NCI-H526 treated with DMSO at 0.1 percent for 48 hours (cell line): ENCODE measurements at regions not wholly inside any gene's neighbourhood (a gene's known extent, or its start where the extent isn't known, plus 50 kb on each side); places are given as distances from the start of the nearest gene placed in this dataset.
A peak's percentile ranks its signal among the peaks of the same experiment; 100 is the strongest.
"Not testable (repeated sequence)": the region's sequence is repeated elsewhere in the genome, so short reads cannot be mapped to it uniquely, and the experiment has no call there.

Source experiments
- DNase-seq: peaks from one replicate; lab custom pipeline; 2025; lab: John Stamatoyannopoulos, UW

- no peak for DNase-seq
These were observed 83.6 kb downstream of the PLEKHG1 start for GRCh38 chr6:150683320-150683719.

- no peak for DNase-seq
These were observed 84.5 kb downstream of the PLEKHG1 start for GRCh38 chr6:150684161-150684560.

GRCh38 chr6:150684714-150685459 is 85.2 kb downstream of the PLEKHG1 start:
- no peak for DNase-seq

GRCh38 chr6:150685860-150686259 is 86.2 kb downstream of the PLEKHG1 start:
- peak; percentile 14 for DNase-seq

- no peak for DNase-seq
These were observed 86.9 kb downstream of the PLEKHG1 start for GRCh38 chr6:150686566-150686965.

- DNase-seq, result no peak
These were observed 87.8 kb downstream of the PLEKHG1 start for GRCh38 chr6:150687508-150687907.

- no peak for DNase-seq
These were observed 90.4 kb downstream of the PLEKHG1 start for GRCh38 chr6:150689900-150690590.

GRCh38 chr6:150690681-150691080 is 91.0 kb downstream of the PLEKHG1 start:
- DNase-seq, result no peak

- DNase-seq, result no peak
These were observed 91.8 kb downstream of the PLEKHG1 start for GRCh38 chr6:150691463-150691862.

GRCh38 chr6:150692604-150693003 is 92.9 kb downstream of the PLEKHG1 start:
- DNase-seq, result no peak

- no peak for DNase-seq
These were observed 95.2 kb downstream of the PLEKHG1 start for GRCh38 chr6:150694889-150695288.

GRCh38 chr6:150695652-150696051 is 96.0 kb downstream of the PLEKHG1 start:
- DNase-seq, result no peak

- no peak for DNase-seq
These were observed 96.5 kb downstream of the PLEKHG1 start for GRCh38 chr6:150696190-150696589.

GRCh38 chr6:150696918-150697317 is 97.2 kb downstream of the PLEKHG1 start:
- DNase-seq, result not testable (repeated sequence)

- DNase-seq, result no peak
These were observed 97.8 kb downstream of the PLEKHG1 start for GRCh38 chr6:150697515-150697914.

GRCh38 chr6:150698391-150698790 is 98.7 kb downstream of the PLEKHG1 start:
- DNase-seq, result no peak

- DNase-seq, result no peak
These were observed 103.0 kb downstream of the PLEKHG1 start for GRCh38 chr6:150702675-150703074.

GRCh38 chr6:150704447-150705192 is 104.9 kb downstream of the PLEKHG1 start:
- no peak for DNase-seq

GRCh38 chr6:150705392-150705791 is 105.7 kb downstream of the PLEKHG1 start:
- DNase-seq, result no peak

- DNase-seq, result no peak
These were observed 110.6 kb downstream of the PLEKHG1 start for GRCh38 chr6:150710236-150710635.

GRCh38 chr6:150711061-150711460 is 111.4 kb downstream of the PLEKHG1 start:
- no peak for DNase-seq

GRCh38 chr6:150711584-150712504 is 112.2 kb downstream of the PLEKHG1 start:
- DNase-seq, result no peak
